ENCODE measurements at regions not wholly inside any gene's neighbourhood (a gene's known extent, or its start where the extent isn't known, plus 50 kb on each side); places are given as distances from the start of the nearest gene placed in this dataset.

GRCh38 chr14:36065831-36066230 lies 110.7 kb downstream of the PTCSC3 start:
- H3K27ac Mint-ChIP-seq: no peak overlapping the region
- TF ChIP-seq, protein P1, sequence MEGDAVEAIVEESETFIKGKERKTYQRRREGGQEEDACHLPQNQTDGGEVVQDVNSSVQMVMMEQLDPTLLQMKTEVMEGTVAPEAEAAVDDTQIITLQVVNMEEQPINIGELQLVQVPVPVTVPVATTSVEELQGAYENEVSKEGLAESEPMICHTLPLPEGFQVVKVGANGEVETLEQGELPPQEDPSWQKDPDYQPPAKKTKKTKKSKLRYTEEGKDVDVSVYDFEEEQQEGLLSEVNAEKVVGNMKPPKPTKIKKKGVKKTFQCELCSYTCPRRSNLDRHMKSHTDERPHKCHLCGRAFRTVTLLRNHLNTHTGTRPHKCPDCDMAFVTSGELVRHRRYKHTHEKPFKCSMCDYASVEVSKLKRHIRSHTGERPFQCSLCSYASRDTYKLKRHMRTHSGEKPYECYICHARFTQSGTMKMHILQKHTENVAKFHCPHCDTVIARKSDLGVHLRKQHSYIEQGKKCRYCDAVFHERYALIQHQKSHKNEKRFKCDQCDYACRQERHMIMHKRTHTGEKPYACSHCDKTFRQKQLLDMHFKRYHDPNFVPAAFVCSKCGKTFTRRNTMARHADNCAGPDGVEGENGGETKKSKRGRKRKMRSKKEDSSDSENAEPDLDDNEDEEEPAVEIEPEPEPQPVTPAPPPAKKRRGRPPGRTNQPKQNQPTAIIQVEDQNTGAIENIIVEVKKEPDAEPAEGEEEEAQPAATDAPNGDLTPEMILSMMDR (IDR thresholded peaks at IDR 0.05; ENCODE audit: unreplicated experiment): no peak
- no peaks in the 10 kb centered on the region for H3K36me3 Mint-ChIP-seq (ENCODE audit: insufficient read depth)
- no peak overlapping the region for H3K4me3 Mint-ChIP-seq (ENCODE audit: low read depth)
- H3K4me1 Mint-ChIP-seq (ENCODE audit: low read depth): peaks cover 3% of the 10 kb centered on the region
- DNase-seq (ENCODE audit: low spot score, unreplicated experiment): no peak
- no peaks in the 10 kb centered on the region for H3K9me3 Mint-ChIP-seq (ENCODE audit: low read depth)
- H3K27me3 Mint-ChIP-seq: peaks cover 58% of the 10 kb centered on the region

DNA sequence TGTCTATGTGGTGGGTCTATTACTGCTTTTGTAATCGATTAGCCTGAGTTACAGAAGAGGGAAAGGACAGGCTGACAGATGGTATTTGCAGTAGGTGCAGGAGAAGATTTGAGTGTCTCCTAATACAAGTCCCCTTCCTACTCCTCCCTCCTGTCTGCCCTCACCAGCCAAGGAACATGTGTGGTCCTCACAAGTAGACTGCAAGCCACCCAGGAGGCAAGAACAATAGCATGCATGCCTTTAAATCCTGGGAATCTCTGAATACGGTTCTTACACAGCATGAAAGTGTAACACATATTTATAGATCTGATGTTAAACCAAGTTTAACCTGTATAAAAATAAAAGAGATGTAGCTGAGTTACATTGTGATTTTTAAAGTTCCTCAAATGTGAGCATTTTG lies 117.0 kb downstream of the PTCSC3 start:
- DNase-seq (ENCODE audit: low spot score, unreplicated experiment): no peak
- Mint-ChIP-seq H3K4me1 (ENCODE audit: low read depth) (no peaks in the 10 kb centered on the region), H3K4me3 (ENCODE audit: low read depth) (no peak overlapping the region), H3K27ac (no peak overlapping the region), H3K9me3 (ENCODE audit: low read depth) (no peaks in the 10 kb centered on the region), H3K36me3 (ENCODE audit: insufficient read depth) (no peaks in the 10 kb centered on the region), H3K27me3 (peaks cover 20% of the 10 kb centered on the region)
- TF ChIP-seq, protein P1 (IDR thresholded peaks at IDR 0.05; ENCODE audit: unreplicated experiment): no peak

DNA sequence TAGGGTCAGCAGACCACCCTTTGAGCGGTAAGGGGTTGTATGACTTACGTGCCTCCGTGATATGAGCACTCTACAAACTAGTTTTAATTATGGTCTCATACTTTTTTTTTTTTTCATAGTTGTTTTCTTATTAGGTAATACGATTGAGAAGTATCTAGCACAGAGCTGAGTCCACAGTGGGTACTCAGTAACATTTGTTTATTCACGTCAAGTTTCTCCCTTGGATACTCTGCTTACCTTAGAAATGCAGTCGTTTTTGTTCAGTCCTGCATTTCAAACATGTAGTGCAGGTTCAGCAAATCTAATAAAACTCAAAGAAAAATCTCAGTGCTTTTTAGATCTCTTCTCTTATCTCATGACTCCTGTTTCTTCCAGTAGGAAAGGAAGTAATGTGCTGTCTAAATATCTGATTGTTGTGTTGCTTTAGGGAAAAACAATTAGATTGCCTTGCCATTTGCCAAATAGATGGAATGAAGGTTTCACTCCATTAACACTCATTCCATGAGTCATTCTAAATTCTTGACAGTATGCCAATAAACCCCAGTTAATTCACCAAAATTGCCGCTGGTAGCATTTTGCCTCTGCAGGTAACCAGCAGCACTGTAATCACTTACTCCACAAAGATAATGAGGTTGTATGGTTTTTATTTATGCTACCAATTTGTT lies 118.9 kb downstream of the PTCSC3 start:
- peaks cover 14% of the 10 kb centered on the region for H3K27me3 Mint-ChIP-seq
- no peaks in the 10 kb centered on the region for H3K9me3 Mint-ChIP-seq (ENCODE audit: low read depth)
- no peak overlapping the region for H3K4me3 Mint-ChIP-seq (ENCODE audit: low read depth)
- H3K36me3 Mint-ChIP-seq (ENCODE audit: insufficient read depth): no peaks in the 10 kb centered on the region
- H3K4me1 Mint-ChIP-seq (ENCODE audit: low read depth): no peaks in the 10 kb centered on the region
- H3K27ac Mint-ChIP-seq: no peak overlapping the region
- TF ChIP-seq, protein P1 (IDR thresholded peaks at IDR 0.05; ENCODE audit: unreplicated experiment): no peak
- DNase-seq (ENCODE audit: low spot score, unreplicated experiment): no peak

GRCh38 chr14:36056845-36057244 lies 119.7 kb downstream of the PTCSC3 start:
- no peak overlapping the region for H3K27ac Mint-ChIP-seq
- H3K36me3 Mint-ChIP-seq (ENCODE audit: insufficient read depth): no peaks in the 10 kb centered on the region
- peaks cover 9% of the 10 kb centered on the region for H3K27me3 Mint-ChIP-seq
- no peak for DNase-seq (ENCODE audit: low spot score, unreplicated experiment)
- H3K9me3 Mint-ChIP-seq (ENCODE audit: low read depth): no peaks in the 10 kb centered on the region
- H3K4me1 Mint-ChIP-seq (ENCODE audit: low read depth): no peaks in the 10 kb centered on the region
- H3K4me3 Mint-ChIP-seq (ENCODE audit: low read depth): no peak overlapping the region
- TF ChIP-seq, protein P1 (IDR thresholded peaks at IDR 0.05; ENCODE audit: unreplicated experiment): no peak

GRCh38 chr14:36055681-36056225 lies 120.8 kb downstream of the PTCSC3 start:
- H3K36me3 Mint-ChIP-seq (ENCODE audit: insufficient read depth): no peaks in the 10 kb centered on the region
- TF ChIP-seq, protein P1 (IDR thresholded peaks at IDR 0.05; ENCODE audit: unreplicated experiment): no peak
- no peaks in the 10 kb centered on the region for H3K4me1 Mint-ChIP-seq (ENCODE audit: low read depth)
- no peak for DNase-seq (ENCODE audit: low spot score, unreplicated experiment)
- no peaks in the 10 kb centered on the region for H3K9me3 Mint-ChIP-seq (ENCODE audit: low read depth)
- H3K4me3 Mint-ChIP-seq (ENCODE audit: low read depth): no peak overlapping the region
- H3K27ac Mint-ChIP-seq: no peak overlapping the region
- H3K27me3 Mint-ChIP-seq: peaks cover 9% of the 10 kb centered on the region

All from progenitor cell of endocrine pancreas (in vitro differentiated cells).